H1 (cell line): ENCODE measurements at regions not wholly inside any gene's neighbourhood (a gene's known extent, or its start where the extent isn't known, plus 50 kb on each side); places are given as distances from the start of the nearest gene placed in this dataset.

ENCODE experiments used
- CTBP2 ChIP-seq: IDR thresholded peaks from 2 replicates; pipeline ENCODE4 v1.7.0; 2011; ENCODE audit warnings: borderline replicate concordance, mild to moderate bottlenecking, moderate library complexity, mixed read lengths, low read length; ENCODE audit not compliant: insufficient read depth, insufficient read length
- SIN3A ChIP-seq, 2 experiments: IDR thresholded peaks in 1 of 2; conservative IDR thresholded peaks in 1 of 2; 2 replicates each; pipeline ENCODE4 v1.6.1; 2011 to 2012; ENCODE audit warnings: low read length in 2 of 2, improper control_type of control experiment in 1 of 2, low read depth in 1 of 2, mild to moderate bottlenecking in 1 of 2
- SP4 ChIP-seq: IDR thresholded peaks from 2 replicates; pipeline ENCODE4 v1.6.1; 2012; ENCODE audit warnings: low read length, inconsistent platforms
- TF ChIP-seq, protein P1 (sequence below): IDR thresholded peaks from 2 replicates; pipeline ENCODE4 v1.6.1; 2012; ENCODE audit warnings: low read length, inconsistent platforms

DNA sequence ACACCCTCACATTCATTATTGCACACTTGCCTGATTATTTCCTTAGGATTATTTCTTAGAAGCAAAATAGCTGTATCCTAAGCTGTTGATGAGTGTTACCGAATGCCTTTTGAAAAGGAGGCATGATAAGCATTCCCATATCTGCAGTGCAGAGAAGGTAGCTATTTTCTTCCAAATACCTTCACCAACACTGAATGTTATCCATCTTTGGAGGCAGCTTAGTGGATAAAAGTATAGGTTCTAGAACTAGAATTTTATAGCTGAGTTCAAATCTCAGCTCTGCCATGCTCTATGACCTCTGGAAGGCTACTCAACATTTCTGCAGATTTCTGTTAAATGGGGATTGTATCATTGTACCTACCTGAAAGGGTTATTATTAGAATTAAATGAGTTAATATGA, 185.0 kb upstream of the CCDC150 start (continued):
- TF ChIP-seq, protein P1, sequence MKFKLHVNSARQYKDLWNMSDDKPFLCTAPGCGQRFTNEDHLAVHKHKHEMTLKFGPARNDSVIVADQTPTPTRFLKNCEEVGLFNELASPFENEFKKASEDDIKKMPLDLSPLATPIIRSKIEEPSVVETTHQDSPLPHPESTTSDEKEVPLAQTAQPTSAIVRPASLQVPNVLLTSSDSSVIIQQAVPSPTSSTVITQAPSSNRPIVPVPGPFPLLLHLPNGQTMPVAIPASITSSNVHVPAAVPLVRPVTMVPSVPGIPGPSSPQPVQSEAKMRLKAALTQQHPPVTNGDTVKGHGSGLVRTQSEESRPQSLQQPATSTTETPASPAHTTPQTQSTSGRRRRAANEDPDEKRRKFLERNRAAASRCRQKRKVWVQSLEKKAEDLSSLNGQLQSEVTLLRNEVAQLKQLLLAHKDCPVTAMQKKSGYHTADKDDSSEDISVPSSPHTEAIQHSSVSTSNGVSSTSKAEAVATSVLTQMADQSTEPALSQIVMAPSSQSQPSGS = no peak
- TF ChIP-seq CTBP2 (no peak), SP4 (no peak), SIN3A (conservative IDR thresholded peaks at IDR 0.05 in 1 of 2, IDR thresholded peaks at IDR 0.05 in 1 of 2; ENCODE audit: low read depth in 1 of 2, low read length in 2 of 2) (no peak)
